Testis (tissue), 2 donors: ENCODE measurements at regions not wholly inside any gene's neighbourhood (a gene's known extent, or its start where the extent isn't known, plus 50 kb on each side); places are given as distances from the start of the nearest gene placed in this dataset.

Source experiments
- CTCF ChIP-seq, 3 experiments: fragments of 450-650 bp in 2 of 3; fragments of 200-600 bp in 1 of 3; sonication (generic) in 1 of 3; IDR thresholded peaks; one replicate each; pipeline ENCODE4 v1.5.1; 2016 to 2019; ENCODE audit warnings: antibody characterized with exemption in 3 of 3, mild to moderate bottlenecking in 2 of 3, moderate library complexity in 1 of 3
- POLR2A ChIP-seq: fragments of 450-650 bp; IDR thresholded peaks from one replicate; pipeline ENCODE4 v1.6.1; 2017; ENCODE audit warnings: antibody characterized with exemption, mild to moderate bottlenecking, moderate library complexity

- no peak for TF ChIP-seq POLR2A
- no peak for TF ChIP-seq CTCF (IDR thresholded peaks at IDR 0.05)
Measured at GRCh38 chr1:24252185-24252780, 65.2 kb upstream of the IFNLR1 start.
